OCI-LY7 (cell line): ENCODE measurements at regions not wholly inside any gene's neighbourhood (a gene's known extent, or its start where the extent isn't known, plus 50 kb on each side); places are given as distances from the start of the nearest gene placed in this dataset.

ENCODE experiments used
- BruUV-seq: library from RNA; stranded (reverse); fragments of 400-500 nt; replicated peaks from 2 replicates; lab custom pipeline; 2021; lab: Mats Ljungman, UMichigan
- CTCF ChIA-PET: fragments of 300-600 bp; sonication (Branson Sonifier 250); formaldehyde crosslinking; loops from one replicate; lab custom pipeline; 2022; ENCODE audit warnings: antibody characterized with exemption; ENCODE audit not compliant: unreplicated experiment; lab: Charles Lee
- POLR2A ChIA-PET: fragments of 300-600 bp; sonication (Branson Sonifier 250); formaldehyde crosslinking; loops from one replicate; lab custom pipeline; 2022; ENCODE audit warnings: antibody characterized with exemption; lab: Charles Lee
- DNase-seq: peaks from one replicate; pipeline ENCODE4 v3.0.0-alpha.2; 2015; ENCODE audit warnings: low spot score
- H2AFZ ChIP-seq: fragments of 200-600 bp; sonication (generic), shearing (Covaris generic); 2 replicates; pipeline ENCODE4 v1.6.1; 2014; ENCODE audit warnings: mild to moderate bottlenecking, antibody characterized with exemption, low read length, moderate library complexity
- H3K27ac ChIP-seq: fragments of 200-600 bp; sonication (generic); 2 replicates; pipeline ENCODE4 v1.5.1; 2014; ENCODE audit warnings: mixed run types, low read depth, mild to moderate bottlenecking, moderate library complexity, low read length, inconsistent platforms; ENCODE audit not compliant: poor library complexity, severe bottlenecking
- H3K36me3 ChIP-seq: fragments of 200-600 bp; sonication (generic); 2 replicates; pipeline ENCODE4 v1.6.1; 2014; ENCODE audit warnings: mild to moderate bottlenecking, antibody characterized with exemption, low read length, moderate library complexity, mixed read lengths; ENCODE audit not compliant: insufficient read depth
- H3K4me1 ChIP-seq: fragments of 200-600 bp; sonication (generic); 2 replicates; pipeline ENCODE4 v1.5.1; 2014; ENCODE audit warnings: mild to moderate bottlenecking, low read length; ENCODE audit not compliant: insufficient read depth, poor library complexity, severe bottlenecking
- H3K4me2 ChIP-seq: fragments of 200-600 bp; sonication (generic); 2 replicates; pipeline ENCODE4 v1.6.1; 2014; ENCODE audit warnings: mild to moderate bottlenecking, low read length
- H3K4me3 ChIP-seq: fragments of 200-600 bp; sonication (generic); 2 replicates; pipeline ENCODE4 v1.5.1; 2014; ENCODE audit warnings: mild to moderate bottlenecking, low read depth, low read length; ENCODE audit not compliant: poor library complexity, severe bottlenecking
- H3K79me2 ChIP-seq: fragments of 200-600 bp; sonication (generic); 2 replicates; pipeline ENCODE4 v1.6.1; 2016; ENCODE audit warnings: low read depth, mild to moderate bottlenecking, low read length, moderate library complexity, mixed read lengths; ENCODE audit not compliant: insufficient read depth
- H3K9me2 ChIP-seq: fragments of 200-600 bp; sonication (generic); 2 replicates; pipeline ENCODE4 v1.6.1; 2016; ENCODE audit warnings: mild to moderate bottlenecking, low read length, mixed read lengths; ENCODE audit not compliant: insufficient read depth
- H3K9me3 ChIP-seq: fragments of 200-600 bp; sonication (generic); 2 replicates; pipeline ENCODE4 v1.6.1; 2014; ENCODE audit warnings: mild to moderate bottlenecking, mixed run types, low read length, mixed read lengths
- H4K20me1 ChIP-seq: fragments of 200-600 bp; sonication (generic); 2 replicates; pipeline ENCODE4 v1.6.1; 2014; ENCODE audit warnings: mild to moderate bottlenecking, antibody characterized with exemption, low read length, moderate library complexity, mixed read lengths; ENCODE audit not compliant: insufficient read depth
- EZH2phosphoT487 ChIP-seq: fragments of 200-600 bp; sonication (generic); IDR thresholded peaks from 2 replicates; pipeline ENCODE4 v1.6.1; 2018; ENCODE audit warnings: low read depth, borderline replicate concordance, mild to moderate bottlenecking, mixed run types, antibody characterized with exemption, low read length, moderate library complexity, mixed read lengths
- intact Hi-C: fragments of 100-400 bp; cut with micrococcal nuclease; formaldehyde crosslinking; loops from one replicate; pipeline ENCODE4 v1.10.0; 2022; ENCODE audit not compliant: unreplicated experiment
- TF ChIP-seq, protein P1 (sequence below): fragments of 200-600 bp; sonication (generic); conservative IDR thresholded peaks from 2 replicates; pipeline ENCODE4 v1.5.1; 2014; ENCODE audit warnings: mild to moderate bottlenecking, antibody characterized with exemption, low read length, moderate library complexity, mixed read lengths

GRCh38 chr22:49404576-49405241 lies 423.0 kb downstream of the BRD1 start:
- CTCF ChIA-PET: interaction anchor here (0.6 kb wide), 2 partner anchors 95 to 1181 kb away, joined by 4 to 6 read pairs; no protein-coding TSS in a partner anchor
- Histone ChIP-seq H3K27ac (no peak overlapping the region), H4K20me1 (no peaks in the 10 kb centered on the region), H3K9me3 (no peaks in the 10 kb centered on the region), H3K4me2 (no peak overlapping the region), H3K4me1 (peaks cover 5% of the 10 kb centered on the region), H3K9me2 (no peaks in the 10 kb centered on the region), H2AFZ (no peak overlapping the region), H3K4me3 (no peak overlapping the region), H3K36me3 (no peaks in the 10 kb centered on the region), H3K79me2 (no peaks in the 10 kb centered on the region)
- intact Hi-C loops: no loop called here
- POLR2A ChIA-PET: no interaction called here
- BruUV-seq: no TSS peak
- DNase-seq: no peak
- TF ChIP-seq EZH2phosphoT487: no peak
- TF ChIP-seq, protein P1, sequence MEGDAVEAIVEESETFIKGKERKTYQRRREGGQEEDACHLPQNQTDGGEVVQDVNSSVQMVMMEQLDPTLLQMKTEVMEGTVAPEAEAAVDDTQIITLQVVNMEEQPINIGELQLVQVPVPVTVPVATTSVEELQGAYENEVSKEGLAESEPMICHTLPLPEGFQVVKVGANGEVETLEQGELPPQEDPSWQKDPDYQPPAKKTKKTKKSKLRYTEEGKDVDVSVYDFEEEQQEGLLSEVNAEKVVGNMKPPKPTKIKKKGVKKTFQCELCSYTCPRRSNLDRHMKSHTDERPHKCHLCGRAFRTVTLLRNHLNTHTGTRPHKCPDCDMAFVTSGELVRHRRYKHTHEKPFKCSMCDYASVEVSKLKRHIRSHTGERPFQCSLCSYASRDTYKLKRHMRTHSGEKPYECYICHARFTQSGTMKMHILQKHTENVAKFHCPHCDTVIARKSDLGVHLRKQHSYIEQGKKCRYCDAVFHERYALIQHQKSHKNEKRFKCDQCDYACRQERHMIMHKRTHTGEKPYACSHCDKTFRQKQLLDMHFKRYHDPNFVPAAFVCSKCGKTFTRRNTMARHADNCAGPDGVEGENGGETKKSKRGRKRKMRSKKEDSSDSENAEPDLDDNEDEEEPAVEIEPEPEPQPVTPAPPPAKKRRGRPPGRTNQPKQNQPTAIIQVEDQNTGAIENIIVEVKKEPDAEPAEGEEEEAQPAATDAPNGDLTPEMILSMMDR: no peak

- BruUV-seq: no TSS peak
- CTCF ChIA-PET: no interaction called here
- Histone ChIP-seq H2AFZ (no peak overlapping the region), H3K36me3 (no peaks in the 10 kb centered on the region), H3K4me2 (no peak overlapping the region), H3K27ac (no peak overlapping the region), H3K4me3 (no peak overlapping the region), H3K9me3 (no peaks in the 10 kb centered on the region), H3K4me1 (peaks cover 5% of the 10 kb centered on the region), H3K9me2 (no peaks in the 10 kb centered on the region), H4K20me1 (no peaks in the 10 kb centered on the region), H3K79me2 (no peaks in the 10 kb centered on the region)
- intact Hi-C loops: no loop called here
- TF ChIP-seq EZH2phosphoT487: no peak
- TF ChIP-seq, protein P1: no peak
- no peak for DNase-seq
- POLR2A ChIA-PET: no interaction called here
Measured at GRCh38 chr22:49404020-49404419, 423.7 kb downstream of the BRD1 start.

GRCh38 chr22:49403102-49403501 lies 424.6 kb downstream of the BRD1 start:
- no peak for DNase-seq
- H3K4me1 ChIP-seq: peaks cover 4% of the 10 kb centered on the region
- no peak overlapping the region for H3K27ac ChIP-seq
- H3K4me2 ChIP-seq: no peak overlapping the region
- intact Hi-C loops: no loop called here
- H3K4me3 ChIP-seq: no peak overlapping the region
- no peak overlapping the region for H2AFZ ChIP-seq
- H4K20me1 ChIP-seq: no peaks in the 10 kb centered on the region
- ChIA-PET POLR2A (no interaction called here), CTCF (no interaction called here)
- no peaks in the 10 kb centered on the region for H3K36me3 ChIP-seq
- no TSS peak for BruUV-seq
- TF ChIP-seq EZH2phosphoT487: no peak
- TF ChIP-seq, protein P1: no peak
- no peaks in the 10 kb centered on the region for H3K79me2 ChIP-seq
- H3K9me2 ChIP-seq: no peaks in the 10 kb centered on the region
- no peaks in the 10 kb centered on the region for H3K9me3 ChIP-seq
